ENCODE measurements at regions not wholly inside any gene's neighbourhood (a gene's known extent, or its start where the extent isn't known, plus 50 kb on each side); places are given as distances from the start of the nearest gene placed in this dataset.

- no peak for DNase-seq (ENCODE audit: low spot score in 2 of 2, unreplicated experiment in 2 of 2)
- TF ChIP-seq CTCF (IDR thresholded peaks at IDR 0.05; ENCODE audit: unreplicated experiment), result no peak
- Mint-ChIP-seq H3K36me3 (no peaks in the 10 kb centered on the region), H3K4me3 (no peak overlapping the region), H3K9me3 (peaks cover 23% of the 10 kb centered on the region), H3K4me1 (peaks cover 4% of the 10 kb centered on the region), H3K27me3 (ENCODE audit: low read depth) (no peaks in the 10 kb centered on the region), H3K27ac (no peak overlapping the region)
Observed at GRCh38 chrX:84907324-84907968, 96.2 kb upstream of the APOOL start.

GRCh38 chrX:84909151-84909550 lies 94.5 kb upstream of the APOOL start:
- Mint-ChIP-seq H3K9me3 (peaks cover 14% of the 10 kb centered on the region), H3K4me3 (no peak overlapping the region), H3K27ac (no peak overlapping the region), H3K4me1 (peaks cover 4% of the 10 kb centered on the region), H3K27me3 (ENCODE audit: low read depth) (no peaks in the 10 kb centered on the region), H3K36me3 (no peaks in the 10 kb centered on the region)
- TF ChIP-seq CTCF (IDR thresholded peaks at IDR 0.05; ENCODE audit: unreplicated experiment), result no peak
- DNase-seq (ENCODE audit: low spot score in 2 of 2, unreplicated experiment in 2 of 2), result no peak

- no peak for DNase-seq (ENCODE audit: low spot score in 2 of 2, unreplicated experiment in 2 of 2)
- Mint-ChIP-seq H3K27me3 (ENCODE audit: low read depth) (no peaks in the 10 kb centered on the region), H3K4me1 (no peaks in the 10 kb centered on the region), H3K4me3 (no peak overlapping the region), H3K36me3 (no peaks in the 10 kb centered on the region), H3K27ac (no peak overlapping the region), H3K9me3 (peaks cover 58% of the 10 kb centered on the region)
- TF ChIP-seq CTCF (IDR thresholded peaks at IDR 0.05; ENCODE audit: unreplicated experiment), result no peak
Observed at GRCh38 chrX:84924624-84925023, 79.1 kb upstream of the APOOL start.

- H3K9me3 Mint-ChIP-seq, result peaks cover 18% of the 10 kb centered on the region
- no peak for DNase-seq (ENCODE audit: low spot score in 2 of 2, unreplicated experiment in 2 of 2)
- no peak for TF ChIP-seq CTCF (IDR thresholded peaks at IDR 0.05; ENCODE audit: unreplicated experiment)
- no peak overlapping the region for H3K27ac Mint-ChIP-seq
- H3K36me3 Mint-ChIP-seq, result no peaks in the 10 kb centered on the region
- H3K4me1 Mint-ChIP-seq, result no peaks in the 10 kb centered on the region
- H3K4me3 Mint-ChIP-seq, result no peak overlapping the region
- no peaks in the 10 kb centered on the region for H3K27me3 Mint-ChIP-seq (ENCODE audit: low read depth)
Observed at GRCh38 chrX:84932814-84933213, 70.9 kb upstream of the APOOL start.

GRCh38 chrX:84933956-84934556 lies 69.6 kb upstream of the APOOL start:
- no peak for TF ChIP-seq CTCF (IDR thresholded peaks at IDR 0.05; ENCODE audit: unreplicated experiment)
- no peak overlapping the region for H3K27ac Mint-ChIP-seq
- no peaks in the 10 kb centered on the region for H3K36me3 Mint-ChIP-seq
- H3K9me3 Mint-ChIP-seq, result peaks cover 13% of the 10 kb centered on the region
- H3K4me1 Mint-ChIP-seq, result no peaks in the 10 kb centered on the region
- DNase-seq (ENCODE audit: low spot score in 2 of 2, unreplicated experiment in 2 of 2), result no peak
- H3K27me3 Mint-ChIP-seq (ENCODE audit: low read depth), result no peaks in the 10 kb centered on the region
- H3K4me3 Mint-ChIP-seq, result no peak overlapping the region

Data from mesothelial cell of epicardium (in vitro differentiated cells).